ENCODE measurements at regions not wholly inside any gene's neighbourhood (a gene's known extent, or its start where the extent isn't known, plus 50 kb on each side); places are given as distances from the start of the nearest gene placed in this dataset.

GRCh38 chr22:48520207-48520606, 1307.5 kb downstream of the BRD1 start:
- DNase-seq, result no peak

GRCh38 chr22:48517039-48518030, 1310.3 kb downstream of the BRD1 start:
- DNase-seq, result no peak

GRCh38 chr22:48516571-48516970, 1311.1 kb downstream of the BRD1 start:
- DNase-seq, result no peak

DNA sequence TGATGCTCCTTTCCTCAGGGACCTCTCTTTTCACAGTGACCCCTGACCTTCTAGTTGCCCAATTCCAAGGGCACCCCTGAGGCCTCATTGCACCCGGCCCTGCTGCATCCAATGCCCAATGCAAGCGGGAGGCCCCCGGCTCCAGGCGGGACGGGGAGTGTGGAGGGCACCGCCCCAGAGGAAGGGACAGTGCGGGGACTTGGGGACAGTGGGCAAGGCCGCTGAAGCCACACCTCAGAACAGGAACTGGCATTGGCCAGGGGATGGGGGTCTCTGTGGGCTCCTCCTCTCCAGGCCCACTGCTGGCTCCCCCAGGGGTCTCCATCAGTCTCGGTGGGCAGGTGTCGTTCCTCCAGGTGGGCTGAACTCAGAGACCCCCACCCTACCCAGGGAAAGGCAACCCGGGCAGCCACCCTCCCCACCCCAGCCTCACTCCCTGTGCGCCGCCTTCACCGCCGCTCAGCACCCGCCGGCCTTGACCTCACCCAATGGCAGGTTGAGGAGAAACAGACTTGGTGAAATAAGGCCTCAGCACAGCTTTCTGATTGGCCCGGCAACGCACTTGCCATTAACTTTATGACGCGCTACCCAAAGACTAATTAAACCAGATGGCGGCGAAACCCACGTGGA, 1312.0 kb downstream of the BRD1 start:
- DNase-seq, result no peak

DNA sequence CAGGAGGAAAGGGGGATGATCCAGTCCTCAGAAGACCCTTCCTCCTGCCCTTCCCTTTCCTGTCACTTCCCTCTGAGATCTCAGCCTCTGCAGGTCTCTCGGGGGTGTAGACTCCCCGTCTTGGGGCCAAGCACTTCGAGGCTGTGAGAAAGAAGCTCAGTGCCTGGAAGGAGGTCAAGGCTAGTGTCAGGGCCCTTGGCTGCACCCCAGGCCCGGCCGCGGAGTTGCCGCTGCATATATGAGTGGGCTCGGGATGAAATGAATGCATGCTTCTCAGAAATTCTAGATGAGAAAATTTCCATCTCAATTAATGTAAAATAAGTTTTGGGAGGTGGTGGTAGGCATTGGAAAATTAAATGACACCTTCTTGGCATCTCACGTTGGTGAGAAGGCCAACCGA, 1313.7 kb downstream of the BRD1 start:
- DNase-seq, result no peak

DNA sequence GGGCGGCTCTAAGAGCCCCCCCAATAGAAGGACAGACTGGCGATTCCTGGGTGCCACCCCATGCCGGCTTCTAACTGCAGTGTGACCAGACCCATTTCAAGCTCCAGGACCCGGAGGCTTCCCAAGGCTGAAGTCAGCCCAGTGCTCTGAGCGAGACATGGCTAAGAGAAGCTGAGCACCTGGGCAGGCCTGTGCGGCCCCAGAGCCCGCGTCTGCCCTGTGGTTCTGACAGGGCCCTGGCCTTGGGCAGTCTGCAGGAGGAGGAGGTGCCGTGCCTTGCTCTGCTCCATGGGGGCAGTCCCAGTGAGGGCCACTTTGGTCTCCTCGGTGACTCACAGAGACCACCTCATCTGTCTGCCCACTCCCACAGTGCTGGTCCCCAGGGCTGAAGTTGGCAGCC, 1314.2 kb downstream of the BRD1 start:
- no peak for DNase-seq

DNA sequence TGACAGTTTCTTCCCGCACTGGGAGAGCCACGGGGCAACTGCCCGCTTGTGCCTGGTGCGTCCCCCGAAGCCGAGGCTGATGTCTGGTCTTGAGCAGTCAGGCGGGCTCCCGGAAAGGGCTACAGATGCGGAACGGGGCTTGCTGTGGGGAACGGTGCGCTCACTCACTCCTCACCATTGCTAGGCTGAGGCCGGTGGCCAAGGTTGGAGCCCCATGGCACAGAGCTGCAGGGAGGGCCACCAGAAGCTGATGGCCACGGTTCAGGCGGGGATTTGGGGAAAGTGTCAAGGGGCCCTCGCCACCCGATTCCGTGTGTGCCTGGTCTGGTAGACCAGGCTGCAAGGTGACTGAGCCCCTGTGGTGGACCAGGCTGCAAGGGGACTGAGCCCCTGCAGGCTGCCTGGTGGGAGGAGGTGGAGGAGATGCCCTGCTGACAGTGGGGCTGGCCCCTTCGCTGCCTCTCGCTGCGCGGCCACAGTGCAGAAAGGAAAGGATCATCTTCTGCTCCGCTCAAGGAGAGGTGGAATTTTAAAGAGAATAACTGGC, 1315.8 kb downstream of the BRD1 start:
- no peak for DNase-seq

DNA sequence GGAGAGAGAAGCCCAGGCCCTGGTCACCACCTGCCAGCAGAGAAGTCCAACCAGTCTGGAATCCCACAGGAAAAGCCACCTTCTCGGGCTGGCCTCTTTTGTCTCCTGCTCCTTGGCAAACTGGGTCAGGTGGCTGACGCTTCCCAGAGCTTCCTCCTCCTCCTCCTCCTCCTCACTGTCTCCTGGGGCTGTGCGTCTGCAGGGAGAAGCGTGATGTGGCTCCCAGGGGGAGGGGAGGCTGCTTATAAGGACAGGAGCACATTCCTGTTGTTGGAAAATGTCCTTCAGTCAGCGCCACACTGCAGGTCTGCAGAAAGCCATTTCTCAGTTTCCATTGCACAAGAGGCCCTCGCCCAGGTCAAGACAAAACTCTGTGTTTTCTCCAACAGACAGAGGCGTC, 1316.5 kb downstream of the BRD1 start:
- no peak for DNase-seq

DNA sequence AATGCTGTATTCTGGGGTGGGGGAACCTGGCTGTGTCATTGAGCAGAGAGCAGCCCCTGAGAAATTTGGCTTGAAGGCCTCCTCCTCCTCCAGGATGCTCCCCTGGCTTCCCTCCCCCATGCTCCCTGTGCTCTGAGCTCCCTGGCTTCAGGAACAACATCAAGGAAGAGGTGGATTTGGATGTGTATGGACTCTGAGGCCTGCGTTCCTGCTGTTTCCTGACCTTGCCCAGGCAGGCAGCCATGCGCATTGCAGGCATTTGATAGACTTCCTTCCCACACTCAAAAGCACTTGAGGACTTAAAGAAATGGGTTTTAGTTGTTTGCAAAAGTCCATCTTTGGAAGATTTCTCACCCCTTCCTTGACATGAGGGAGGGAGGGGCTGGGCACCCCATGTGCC, 1317.1 kb downstream of the BRD1 start:
- no peak for DNase-seq

- DNase-seq, result no peak
These were observed 1319.9 kb downstream of the BRD1 start for GRCh38 chr22:48507595-48508350.

GRCh38 chr22:48507171-48507570, 1320.5 kb downstream of the BRD1 start:
- DNase-seq, result no peak

- DNase-seq, result no peak
These were observed 1321.0 kb downstream of the BRD1 start for GRCh38 chr22:48506506-48507145.

DNA sequence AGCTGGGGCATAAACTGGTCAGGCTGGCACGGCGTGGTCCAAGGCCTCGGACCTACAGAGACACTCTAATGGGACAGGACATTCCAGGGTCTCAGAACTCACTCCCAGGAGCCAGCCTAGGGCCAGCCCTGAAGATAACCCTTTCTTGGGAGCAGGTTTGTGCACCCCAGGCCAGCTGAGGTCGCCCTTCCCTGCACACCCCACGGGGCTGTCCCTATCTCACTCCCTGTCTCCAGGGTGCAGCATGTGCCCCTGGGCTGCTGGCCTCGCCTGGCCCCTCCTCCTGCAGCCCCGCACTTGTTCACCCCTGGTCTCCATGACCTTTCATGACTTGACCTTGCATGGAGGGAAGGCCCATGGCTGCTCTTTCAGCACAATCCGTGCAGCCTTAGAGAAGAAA, 1321.8 kb downstream of the BRD1 start:
- DNase-seq, result no peak

GRCh38 chr22:48504519-48505140, 1323.0 kb downstream of the BRD1 start:
- no peak for DNase-seq

GRCh38 chr22:48503876-48504275, 1323.8 kb downstream of the BRD1 start:
- no peak for DNase-seq

GRCh38 chr22:48503035-48503625, 1324.5 kb downstream of the BRD1 start:
- no peak for DNase-seq

- no peak for DNase-seq
These were observed 1326.4 kb downstream of the BRD1 start for GRCh38 chr22:48501231-48501750.

GRCh38 chr22:48500471-48501230, 1327.0 kb downstream of the BRD1 start:
- no peak for DNase-seq

- DNase-seq, result no peak
These were observed 1327.9 kb downstream of the BRD1 start for GRCh38 chr22:48499456-48500425.

Measured in stimulated activated CD4-positive, alpha-beta T cell treated with anti-CD3 and anti-CD28 coated beads, Interleukin-12 subunit alpha, Interleukin-12 subunit beta, amount 100 ng/mL, for 4 hours (primary cell).